Fibroblast of skin of right quadriceps (primary cell): ENCODE measurements at regions not wholly inside any gene's neighbourhood (a gene's known extent, or its start where the extent isn't known, plus 50 kb on each side); places are given as distances from the start of the nearest gene placed in this dataset.

Source experiments
- DNase-seq: peaks from one replicate; pipeline ENCODE4 v3.0.0-alpha.2; 2013

GRCh38 chr21:40990366-40990765, 143.4 kb upstream of the DSCAM start:
- no peak for DNase-seq

GRCh38 chr21:40997831-40998230, 150.9 kb upstream of the DSCAM start:
- no peak for DNase-seq

GRCh38 chr21:41000838-41001237, 153.9 kb upstream of the DSCAM start:
- DNase-seq, result no peak

DNA sequence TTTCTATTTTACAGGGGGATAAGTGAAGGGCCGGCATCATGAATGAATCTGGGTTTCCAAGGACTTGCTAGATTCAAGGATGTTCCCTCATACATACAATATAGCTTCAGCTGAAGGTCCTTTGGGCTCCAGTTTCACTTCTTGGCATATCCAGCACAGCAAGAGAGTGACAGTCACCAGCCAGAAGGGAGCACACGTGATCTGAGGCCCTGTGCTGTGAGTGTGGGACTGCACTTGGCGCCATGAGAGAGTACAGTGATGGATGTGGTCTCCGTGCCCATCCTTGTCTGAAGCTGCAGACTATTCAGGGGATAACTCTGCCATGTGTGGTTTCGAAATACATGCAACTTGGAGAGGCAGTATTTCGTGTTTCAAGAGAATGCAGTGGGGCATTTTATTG, 159.7 kb upstream of the DSCAM start:
- no peak for DNase-seq

DNA sequence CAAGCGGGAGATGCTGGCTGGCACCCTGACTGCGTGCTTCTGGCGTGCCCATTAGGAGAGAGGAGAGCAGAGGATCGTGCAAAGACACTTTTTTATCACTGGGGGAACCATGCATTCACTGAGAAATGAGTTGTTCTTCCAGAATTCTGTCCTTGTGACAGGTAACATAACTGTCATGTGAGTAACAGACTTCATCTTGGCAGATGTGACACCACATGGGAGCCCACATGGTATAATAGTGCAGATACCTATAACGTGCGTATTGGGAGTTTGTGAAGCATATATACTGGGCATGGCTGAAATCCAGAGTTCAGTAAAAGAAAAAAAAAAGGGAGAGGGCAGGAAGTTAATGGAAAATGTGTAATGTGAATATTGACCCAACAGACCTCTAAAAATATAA, 159.6 kb upstream of the BACE2 start:
- no peak for DNase-seq

GRCh38 chr21:41008974-41009373, 159.0 kb upstream of the BACE2 start:
- no peak for DNase-seq

DNA sequence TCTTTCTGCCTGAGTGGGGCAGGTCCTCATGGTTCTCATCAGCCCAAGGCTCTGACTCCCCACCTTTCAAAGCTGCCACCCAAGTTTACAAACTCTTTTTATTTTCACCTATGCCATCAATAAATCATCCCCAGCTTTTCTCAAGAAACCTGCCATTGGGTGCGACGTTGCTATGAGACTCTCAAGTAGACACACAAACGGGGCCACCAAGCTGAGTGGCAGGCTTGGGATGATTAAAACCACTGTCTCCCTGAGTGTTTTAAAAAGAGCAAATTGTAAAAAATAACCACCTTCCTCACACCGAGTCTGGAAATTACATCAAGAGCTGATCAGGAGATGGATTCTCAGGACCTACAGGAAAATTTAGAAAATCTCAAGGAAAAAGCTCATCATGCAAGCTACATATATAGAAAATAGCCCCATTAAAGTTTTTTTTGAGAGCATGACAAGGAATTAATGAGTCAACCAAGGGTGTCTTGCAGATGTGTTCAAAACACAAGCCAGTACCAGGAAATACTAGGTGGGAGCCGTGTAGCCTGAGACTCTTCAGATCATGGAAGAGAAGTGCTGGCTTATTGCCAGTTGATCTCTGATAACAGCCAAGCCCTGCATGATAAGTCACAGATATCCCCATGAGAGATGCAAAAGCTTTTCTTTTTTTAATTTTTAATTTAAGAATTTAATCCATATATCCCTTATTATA, 158.4 kb upstream of the BACE2 start:
- DNase-seq, result no peak

DNA sequence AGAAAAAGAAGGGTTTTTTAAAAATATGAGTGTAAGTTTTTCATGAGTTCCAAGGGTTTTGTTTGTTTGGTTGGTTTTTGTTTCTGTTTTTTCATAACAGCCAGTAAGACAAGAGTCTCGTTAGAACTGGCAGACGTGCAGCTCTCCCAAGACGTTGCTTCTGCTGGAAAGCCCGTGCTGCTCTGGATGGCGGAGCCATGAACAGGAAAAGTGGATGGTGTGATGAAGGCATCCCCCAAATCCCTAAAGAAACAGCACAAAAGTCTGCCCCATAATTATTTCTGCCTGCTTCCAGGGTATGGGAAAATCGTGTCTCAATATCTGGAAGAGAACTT, 157.9 kb upstream of the BACE2 start:
- DNase-seq, result no peak

GRCh38 chr21:41011098-41011731, 156.7 kb upstream of the BACE2 start:
- DNase-seq, result no peak

- no peak for DNase-seq
Measured at GRCh38 chr21:41011951-41012366, 156.0 kb upstream of the BACE2 start.

DNA sequence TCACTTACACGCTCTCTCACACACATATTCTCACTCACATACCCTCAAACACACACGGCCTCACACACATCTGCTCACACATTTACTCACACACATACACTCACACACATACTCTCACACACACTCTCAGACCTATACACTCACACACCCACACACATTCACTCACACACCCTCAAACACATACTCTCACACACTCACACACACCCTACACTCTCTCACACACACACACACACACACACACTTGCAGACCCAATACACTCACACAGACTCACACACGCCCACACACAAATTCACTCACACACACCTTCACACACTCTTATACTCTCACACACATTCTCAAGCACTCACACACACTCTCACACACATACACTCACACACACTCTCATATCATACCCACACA, 155.5 kb upstream of the BACE2 start:
- no peak for DNase-seq

- no peak for DNase-seq
Measured at GRCh38 chr21:41016472-41016871, 151.5 kb upstream of the BACE2 start.

GRCh38 chr21:41018431-41018830, 149.5 kb upstream of the BACE2 start:
- DNase-seq, result no peak

GRCh38 chr21:41023936-41024335, 144.0 kb upstream of the BACE2 start:
- no peak for DNase-seq

DNA sequence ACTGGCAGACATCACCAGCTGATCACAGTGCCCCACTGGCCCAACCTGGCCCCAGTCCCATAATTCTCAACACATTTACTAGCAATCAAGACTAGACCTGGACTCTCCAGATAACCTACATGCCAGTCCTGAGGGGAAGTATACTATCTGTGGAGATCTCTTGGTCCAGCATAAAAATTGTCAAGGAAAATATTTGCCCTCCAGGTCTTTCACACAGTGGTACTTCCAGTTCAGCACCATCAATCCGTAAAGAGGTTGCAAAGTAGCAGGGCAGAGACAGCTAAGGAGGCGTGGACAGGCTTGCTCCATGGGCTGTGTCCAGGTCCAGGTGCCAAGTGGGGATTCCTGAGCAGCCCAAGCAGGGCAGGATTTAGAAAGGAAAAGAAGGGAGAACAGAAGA, 143.6 kb upstream of the BACE2 start:
- DNase-seq, result no peak

DNA sequence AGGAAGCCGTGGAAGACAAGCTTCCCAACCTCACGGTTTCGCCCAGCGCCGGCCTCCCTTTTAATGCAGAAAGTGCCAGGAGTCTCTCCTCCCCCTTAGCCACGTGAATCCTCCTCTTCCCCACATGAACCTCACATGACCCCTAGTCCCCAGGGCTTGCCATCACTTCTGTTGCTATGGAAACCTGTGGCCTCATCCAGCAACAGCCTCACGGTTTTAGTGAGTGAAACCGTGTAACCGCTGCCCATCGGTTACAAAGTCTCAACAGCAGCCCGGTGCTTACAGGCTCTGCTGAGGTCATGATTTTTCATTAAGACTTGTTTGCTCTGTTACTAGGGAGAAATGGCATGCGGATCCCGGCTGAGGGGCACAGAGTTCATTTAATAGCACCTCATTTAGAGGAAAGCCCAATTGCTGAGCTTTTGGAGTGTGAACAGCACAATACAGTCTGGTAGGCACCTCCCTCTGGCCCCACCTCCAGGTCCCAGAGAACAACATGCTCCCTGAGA, 143.2 kb upstream of the BACE2 start:
- DNase-seq, result no peak

DNA sequence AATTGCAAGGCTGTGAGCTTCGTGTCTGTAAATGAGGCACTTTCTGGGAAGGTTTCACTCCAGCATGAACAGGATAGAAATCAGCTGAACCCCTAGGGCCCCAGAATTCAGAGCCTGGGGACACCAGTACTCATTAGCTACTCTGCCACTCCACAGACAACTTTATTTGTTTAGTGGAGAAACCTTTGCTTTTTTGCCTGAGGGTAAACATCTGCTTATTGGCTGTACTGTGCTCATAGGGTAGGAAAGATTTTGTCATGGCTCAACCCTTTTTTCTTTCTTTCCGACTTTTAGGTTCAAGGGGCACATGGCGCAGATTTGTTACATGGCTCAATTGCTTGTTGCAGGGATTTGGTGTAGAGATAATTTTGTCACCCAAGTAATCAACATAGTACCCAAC, 138.4 kb upstream of the BACE2 start:
- DNase-seq, result no peak

GRCh38 chr21:41031701-41032220, 136.2 kb upstream of the BACE2 start:
- DNase-seq, result peak; percentile 19

DNA sequence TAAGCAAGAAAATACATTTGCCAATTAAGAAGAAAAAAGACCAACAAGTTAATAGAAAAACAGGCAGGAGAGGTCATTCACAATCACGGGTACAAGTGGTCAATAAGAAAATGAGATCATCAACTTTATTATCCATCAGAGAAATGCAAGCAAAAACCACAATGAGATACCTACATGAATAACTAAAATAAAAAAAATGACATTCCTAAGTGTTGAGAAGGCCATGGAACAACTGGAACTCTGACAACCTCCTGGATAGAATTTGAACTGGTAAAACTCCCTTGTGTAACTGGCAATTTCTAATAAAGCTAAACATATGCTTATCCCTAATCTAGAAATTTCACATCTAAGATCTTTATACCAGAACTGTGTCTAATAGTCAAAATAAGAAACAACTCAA, 135.4 kb upstream of the BACE2 start:
- peak; percentile 61 for DNase-seq

DNA sequence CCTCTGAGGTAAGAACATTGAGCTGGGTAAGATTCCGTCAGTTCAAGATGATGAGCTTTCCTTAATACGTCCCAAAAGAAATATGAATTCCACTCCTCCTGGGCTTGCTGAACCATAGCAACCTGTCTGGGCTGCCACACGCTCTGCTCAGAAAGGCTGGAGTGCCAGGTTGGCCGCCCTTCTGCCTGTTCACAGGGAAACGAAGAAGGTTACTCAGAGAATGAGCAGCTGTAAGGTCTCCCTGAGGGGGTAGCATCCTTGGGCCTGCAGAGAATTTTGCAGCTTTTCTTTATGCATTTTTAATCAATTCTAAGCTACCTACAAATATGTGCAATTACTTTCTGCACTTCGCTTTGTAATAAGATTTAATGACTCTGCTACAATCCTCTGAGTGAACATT, 130.7 kb upstream of the BACE2 start:
- DNase-seq, result no peak

- DNase-seq, result no peak
Measured at GRCh38 chr21:41037936-41038335, 130.0 kb upstream of the BACE2 start.

- DNase-seq, result no peak
Measured at GRCh38 chr21:41043014-41043413, 124.9 kb upstream of the BACE2 start.

DNA sequence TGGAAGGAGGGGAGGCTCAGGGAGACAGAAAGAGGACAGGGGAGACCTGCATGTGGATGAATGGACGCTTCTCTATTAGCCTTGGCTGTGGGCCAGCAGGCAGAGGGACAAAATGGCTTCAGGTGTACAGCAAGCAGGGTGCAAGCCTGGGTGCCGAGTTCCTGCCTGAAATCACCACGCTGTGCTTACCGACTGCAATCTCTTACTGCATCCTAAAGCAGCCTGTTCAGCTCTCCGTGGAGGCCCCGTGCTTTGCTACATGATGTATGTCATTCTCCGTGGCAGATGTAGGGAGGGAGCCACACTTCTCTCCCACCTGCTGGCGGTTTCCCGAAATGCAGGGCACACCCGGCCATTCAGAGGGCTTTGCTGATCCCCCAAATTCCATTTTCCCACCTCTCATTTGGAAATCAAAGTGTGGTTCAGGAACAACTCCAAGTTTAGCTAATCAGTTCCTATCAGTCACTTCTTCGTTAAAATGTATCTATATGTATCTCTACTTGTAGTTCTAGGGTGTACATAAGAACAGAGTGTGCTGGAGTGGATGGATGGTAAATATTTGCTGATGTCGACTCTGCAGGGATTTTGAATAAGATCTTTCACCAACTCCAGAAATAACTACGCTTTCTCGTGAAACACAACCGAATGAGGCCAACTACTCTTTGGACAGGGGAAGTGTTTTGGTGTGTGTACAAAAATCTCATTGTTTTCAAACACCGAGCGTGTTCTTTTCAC, 122.3 kb upstream of the BACE2 start:
- DNase-seq, result no peak

DNA sequence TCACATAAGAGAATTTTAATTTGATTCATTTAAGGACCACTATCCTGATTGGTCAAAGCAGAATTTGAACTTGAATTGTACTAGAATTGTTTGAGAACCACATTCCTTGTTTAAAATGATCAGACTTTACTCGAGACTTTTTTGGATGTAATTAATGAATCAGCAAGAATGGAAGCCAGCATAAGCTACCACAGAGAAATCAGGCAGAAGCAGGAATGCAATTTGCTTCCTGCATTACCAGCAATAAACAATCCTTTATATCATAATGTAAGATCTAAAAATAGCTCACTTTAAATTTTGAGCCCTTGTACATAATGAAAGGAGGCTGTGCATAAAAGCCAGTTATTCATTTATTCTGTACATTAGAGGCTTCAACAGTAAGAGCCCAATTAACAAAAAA, 119.8 kb upstream of the BACE2 start:
- peak; percentile 87 for DNase-seq
